Activated gamma-delta T cell treated with anti-CD3 and anti-CD28 coated beads, Interleukin-2, amount 50 U/mL, for 16 hours (primary cell): ENCODE measurements at regions not wholly inside any gene's neighbourhood (a gene's known extent, or its start where the extent isn't known, plus 50 kb on each side); places are given as distances from the start of the nearest gene placed in this dataset.
"Not testable (repeated sequence)": the region's sequence is repeated elsewhere in the genome, so short reads cannot be mapped to it uniquely, and the experiment has no call there.

Source experiments
- DNase-seq: peaks from one replicate; pipeline ENCODE4 v3.0.0-alpha.2; 2020; ENCODE audit warnings: low read depth

GRCh38 chr3:194884649-194885315 lies 199.1 kb downstream of the FAM43A start:
- no peak for DNase-seq

DNA sequence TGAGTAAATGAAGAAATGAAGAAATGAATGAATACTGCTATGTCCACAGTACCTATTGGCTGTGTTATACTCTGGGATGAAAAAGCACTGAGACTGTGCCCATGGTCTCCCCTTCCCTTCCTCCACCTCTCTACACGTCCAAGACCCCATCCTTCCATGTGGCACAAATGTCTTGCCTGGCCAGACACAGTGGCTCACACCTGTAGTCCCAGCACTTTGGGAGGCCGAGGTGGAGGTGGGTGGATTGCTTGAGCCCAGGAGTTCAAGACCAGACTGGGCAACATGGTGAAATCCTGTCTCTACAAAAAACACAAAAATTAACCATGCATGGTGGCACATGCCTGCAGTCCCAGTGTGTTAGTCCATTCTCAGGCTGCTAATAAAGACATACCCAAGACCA lies 200.1 kb downstream of the FAM43A start:
- no peak for DNase-seq

GRCh38 chr3:194886836-194887235 lies 201.2 kb downstream of the FAM43A start:
- no peak for DNase-seq

DNA sequence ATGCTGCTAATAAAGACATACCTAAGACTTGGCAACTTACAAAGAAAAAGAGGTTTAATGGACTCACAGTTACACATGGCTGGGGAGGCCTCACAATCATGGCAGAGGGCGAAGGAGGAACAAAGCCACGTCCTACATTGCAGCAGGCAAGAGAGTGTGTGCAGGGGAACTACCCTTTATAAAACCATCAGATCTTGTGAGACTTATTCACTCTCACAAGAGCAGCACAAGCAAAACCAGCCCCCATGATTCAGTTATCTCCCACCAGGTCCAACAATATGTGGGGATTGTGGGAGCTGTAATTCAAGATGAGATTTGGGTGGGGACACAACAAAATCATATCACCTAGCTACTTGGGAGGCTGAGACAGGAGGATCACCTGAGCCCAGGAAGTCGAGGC lies 202.4 kb downstream of the FAM43A start:
- not testable (repeated sequence) for DNase-seq

DNA sequence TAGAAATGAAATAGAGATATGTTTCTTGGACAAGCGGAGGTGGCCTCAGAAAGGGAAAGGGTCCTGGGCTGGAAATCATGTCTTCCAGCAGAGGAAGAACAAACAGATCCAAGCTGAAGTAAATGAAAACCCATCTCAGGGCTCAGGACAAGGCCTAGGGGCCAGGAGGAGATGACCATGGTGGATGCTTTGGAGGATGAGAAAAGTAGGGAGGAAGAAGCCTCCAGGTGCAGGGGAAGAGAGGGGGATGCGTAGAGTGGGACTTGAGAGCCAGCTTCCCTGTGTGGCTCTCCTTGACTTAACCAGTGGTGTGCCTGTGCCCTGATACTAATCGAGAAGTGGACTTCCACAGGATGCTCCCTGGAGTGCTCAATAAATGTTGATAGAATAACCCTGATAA lies 203.2 kb downstream of the FAM43A start:
- no peak for DNase-seq

GRCh38 chr3:194890091-194890490 lies 204.4 kb downstream of the FAM43A start:
- DNase-seq = no peak

DNA sequence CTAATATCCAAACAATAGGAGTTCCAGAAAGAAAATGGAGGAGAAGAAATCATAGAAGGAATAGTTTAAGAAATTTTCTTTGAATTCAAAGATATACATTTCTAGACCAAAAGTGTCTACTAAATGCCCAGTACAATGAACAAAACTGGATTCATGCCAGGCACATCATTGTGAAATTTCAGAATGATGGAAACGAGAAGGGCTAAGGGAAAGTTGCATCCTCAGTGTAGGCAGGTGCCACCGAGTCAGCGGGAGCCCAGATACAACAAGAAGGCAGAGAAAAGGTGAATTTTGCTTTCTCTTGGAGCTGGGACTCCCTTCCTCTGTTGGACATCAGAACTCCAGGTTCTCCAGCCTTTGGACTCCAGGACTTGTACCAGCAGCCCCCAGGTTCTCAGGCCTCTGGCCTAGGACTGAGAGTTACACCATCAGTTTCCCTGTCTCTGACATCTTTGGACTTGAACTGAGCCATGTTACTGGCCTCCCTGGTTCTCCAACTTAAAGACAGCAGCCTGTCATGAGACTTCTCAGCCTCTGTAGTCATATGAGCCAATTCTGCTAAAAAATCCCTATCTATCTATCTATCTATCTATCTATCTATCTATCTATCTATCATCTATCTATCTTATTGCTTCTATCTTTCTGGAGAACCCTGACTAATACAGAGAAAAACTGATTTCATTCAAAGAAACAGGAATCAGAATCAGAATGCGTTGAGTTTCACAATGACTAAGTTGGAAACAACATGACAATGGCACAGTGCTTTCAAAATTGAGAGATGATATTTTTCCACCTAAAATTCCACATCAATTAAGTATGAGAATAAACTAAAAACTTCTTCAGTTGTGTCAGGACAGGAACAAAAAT lies 207.7 kb downstream of the FAM43A start:
- DNase-seq = no peak

DNA sequence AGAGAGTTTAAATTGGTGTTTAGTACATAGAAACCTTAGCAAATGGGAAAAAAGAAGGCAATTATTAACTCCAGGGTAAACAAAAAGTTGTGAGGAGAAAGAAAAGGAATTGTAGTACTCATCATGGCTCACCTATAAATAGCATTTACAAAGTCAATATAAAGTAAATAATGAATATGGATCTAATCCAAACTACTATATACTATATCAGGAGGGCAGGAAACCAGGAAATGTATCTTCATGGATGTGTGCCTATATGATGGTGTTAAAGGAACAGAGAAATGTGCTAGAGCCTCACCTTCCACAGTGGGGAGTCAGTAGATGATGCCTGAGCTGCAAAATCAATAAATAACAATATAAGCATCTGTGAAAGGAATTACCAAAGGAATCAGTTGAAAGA lies 208.9 kb downstream of the FAM43A start:
- DNase-seq = no peak

DNA sequence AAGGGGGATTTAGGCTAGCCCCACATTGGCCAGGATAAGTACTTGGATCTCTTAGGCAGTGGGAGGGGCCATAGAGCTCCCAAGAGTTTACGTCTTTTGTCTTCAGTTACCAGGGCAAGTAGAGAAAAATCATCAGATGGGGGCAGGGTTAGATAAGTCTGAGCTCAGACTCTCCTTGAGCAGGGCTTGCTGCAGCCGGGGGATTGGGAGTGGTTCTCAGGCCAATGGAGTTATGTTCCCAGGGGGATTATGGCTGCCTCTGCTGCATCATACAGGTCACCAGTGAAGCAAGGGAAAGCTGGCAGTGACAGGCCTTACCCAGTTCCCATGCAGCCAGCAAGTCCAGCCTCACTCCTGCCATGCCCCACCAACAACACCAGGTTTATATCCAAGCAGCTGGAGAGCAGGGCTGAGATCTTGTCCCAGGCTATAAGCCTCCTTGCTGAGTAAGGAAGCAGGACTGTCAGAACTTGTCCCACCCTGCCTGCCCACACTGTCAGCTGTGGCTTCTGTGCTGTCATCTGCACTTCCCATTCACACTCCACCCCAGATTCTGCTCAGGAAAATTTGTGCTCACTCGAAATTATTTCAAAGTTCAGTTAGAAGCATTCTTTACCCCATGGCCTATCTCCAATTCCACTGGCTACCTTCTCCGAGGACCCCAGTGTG lies 215.3 kb downstream of the FAM43A start:
- DNase-seq = no peak

GRCh38 chr3:194903447-194903846 lies 217.8 kb downstream of the FAM43A start:
- not testable (repeated sequence) for DNase-seq

- not testable (repeated sequence) for DNase-seq
Measured at GRCh38 chr3:194904999-194905398, 219.3 kb downstream of the FAM43A start.

DNA sequence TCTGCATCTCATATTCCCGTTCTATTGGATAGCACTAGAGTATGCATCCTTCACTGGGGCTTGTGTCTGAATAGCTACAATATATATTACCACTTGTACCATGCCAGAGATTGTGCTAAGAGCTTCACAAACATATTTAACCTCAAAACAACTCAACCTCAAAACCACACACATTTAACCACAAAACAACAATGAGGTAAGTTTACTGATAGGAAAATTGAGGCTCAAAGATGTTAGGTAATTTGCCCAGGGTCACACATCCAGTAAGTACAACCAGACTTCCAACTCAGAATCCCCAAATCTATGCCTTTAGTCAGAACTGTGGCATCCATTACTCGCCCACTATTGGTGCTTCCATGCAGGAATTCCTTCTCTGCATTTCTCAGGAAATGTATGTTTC lies 220.0 kb downstream of the FAM43A start:
- no peak for DNase-seq

DNA sequence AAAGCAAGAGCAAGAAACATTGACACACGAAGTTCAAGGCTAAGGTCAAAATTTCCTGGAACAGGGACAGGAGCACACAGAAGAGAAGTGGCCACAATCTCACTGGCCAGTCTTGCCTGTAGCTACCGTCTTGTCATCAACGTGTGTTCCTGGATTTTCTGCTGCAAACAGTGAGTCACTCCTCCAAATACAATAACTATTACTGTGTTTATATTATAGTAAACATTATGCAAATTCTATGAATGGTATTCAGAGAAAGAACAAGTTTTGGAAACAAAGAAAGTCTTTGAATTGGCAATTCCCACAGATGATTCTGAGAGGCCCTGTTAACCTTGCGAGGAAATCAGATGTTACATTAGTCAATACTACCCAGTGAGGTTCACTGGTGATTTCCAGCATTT lies 220.5 kb downstream of the FAM43A start:
- no peak for DNase-seq

GRCh38 chr3:194906970-194907629 lies 221.4 kb downstream of the FAM43A start:
- no peak for DNase-seq

GRCh38 chr3:194907811-194908210 lies 222.1 kb downstream of the FAM43A start:
- no peak for DNase-seq

- no peak for DNase-seq
Measured at GRCh38 chr3:194908496-194908895, 222.8 kb downstream of the FAM43A start.

DNA sequence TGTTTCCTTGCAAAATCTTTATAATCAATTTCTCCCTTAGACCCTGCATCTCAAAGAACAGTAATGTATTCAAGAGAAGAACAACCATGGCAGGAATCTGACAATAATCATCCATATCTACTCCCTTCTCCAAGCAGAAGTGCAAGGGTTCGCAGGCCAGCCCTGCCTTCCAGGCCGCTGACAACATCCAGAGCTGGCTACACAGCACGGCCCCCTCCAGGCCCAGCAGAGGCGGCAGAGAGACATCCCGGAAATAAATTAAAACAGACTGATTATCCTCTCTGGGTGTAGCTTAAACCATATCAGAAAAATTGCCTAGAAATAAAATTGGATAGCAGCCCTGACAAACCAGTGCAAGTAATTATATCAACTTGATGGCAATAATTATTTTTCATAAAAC lies 223.3 kb downstream of the FAM43A start:
- no peak for DNase-seq

DNA sequence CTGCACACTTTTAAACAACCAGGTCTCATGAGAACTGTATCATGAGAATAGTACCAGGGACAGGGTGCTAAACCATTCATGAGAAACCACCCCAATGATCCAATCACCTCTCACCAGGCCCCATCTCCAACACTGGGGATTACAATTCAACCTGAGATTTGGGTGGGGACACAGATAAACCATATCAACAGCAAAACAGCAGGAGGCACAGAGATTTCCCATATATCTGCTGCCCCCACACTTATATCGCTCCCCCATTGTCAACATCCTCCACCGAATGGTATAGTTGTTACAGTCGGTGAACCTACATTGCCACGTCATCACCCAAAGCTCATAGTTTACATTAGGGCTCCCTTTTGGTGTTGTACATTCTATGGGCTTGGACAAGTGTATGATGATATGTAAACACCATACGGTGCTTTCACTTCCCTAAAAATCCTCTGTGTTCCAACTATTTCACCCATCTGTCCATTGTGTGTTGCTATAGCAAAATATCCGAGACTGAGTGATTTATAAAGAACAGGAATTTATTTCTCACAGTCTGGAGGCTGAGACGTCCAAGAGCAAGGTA lies 224.8 kb downstream of the FAM43A start:
- DNase-seq = no peak

DNA sequence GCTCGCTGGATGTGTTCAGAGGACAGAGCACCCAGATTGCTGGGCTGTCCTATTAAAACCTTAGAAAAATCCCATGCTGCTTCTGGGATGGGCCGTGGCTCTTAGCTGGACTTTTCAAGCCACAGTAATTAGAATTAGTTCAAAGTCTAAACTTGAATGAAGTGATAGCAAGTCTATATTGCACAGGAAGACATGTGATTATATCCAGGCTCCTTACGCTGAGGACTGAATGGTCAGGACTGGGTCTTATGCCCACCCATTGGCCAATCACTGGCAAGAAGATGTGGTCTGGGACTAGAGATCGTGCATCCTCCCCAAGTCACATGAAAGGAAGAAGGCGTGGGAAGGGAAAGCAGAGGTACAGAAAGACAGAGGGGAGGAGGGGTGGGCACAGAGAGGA lies 227.6 kb downstream of the FAM43A start:
- DNase-seq = no peak

DNA sequence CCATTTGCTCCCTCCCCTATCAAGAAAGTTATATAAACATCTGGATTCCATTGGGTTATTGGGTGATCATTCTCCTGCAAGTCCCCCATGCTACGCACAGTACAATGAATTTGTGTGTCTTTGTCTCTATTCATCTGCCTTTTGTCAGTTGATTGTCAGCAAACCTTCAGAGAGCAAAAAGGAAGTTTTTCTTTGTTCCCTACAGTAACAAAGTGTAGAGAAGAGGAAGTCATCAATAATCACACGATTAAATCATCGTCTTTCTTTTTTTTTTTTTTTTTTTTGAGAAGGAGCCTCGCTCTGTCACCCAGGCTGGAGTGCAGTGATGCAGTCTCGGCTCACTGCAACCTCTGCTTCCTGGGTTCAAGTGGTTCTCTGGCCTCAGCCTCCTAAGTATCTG lies 239.2 kb downstream of the FAM43A start:
- not testable (repeated sequence) for DNase-seq

DNA sequence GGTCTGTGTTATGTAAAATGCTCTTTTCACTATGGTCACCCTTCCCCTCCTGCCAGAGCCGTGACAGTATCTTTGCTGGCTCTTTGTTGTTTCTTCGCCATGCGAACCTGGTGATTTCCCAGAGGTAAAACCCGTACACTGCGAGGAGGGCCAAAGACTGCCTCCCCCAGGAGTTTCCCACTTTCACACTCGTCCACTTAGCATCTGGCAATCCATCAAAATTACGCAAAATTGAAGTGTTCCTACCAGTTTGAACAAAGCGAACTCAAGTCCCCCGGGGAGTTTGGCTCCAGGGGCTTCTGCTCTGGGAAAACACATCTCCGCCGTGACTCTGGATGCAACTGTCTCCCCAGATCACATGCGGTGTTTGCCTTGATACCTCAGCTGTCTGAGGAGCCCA lies 239.9 kb downstream of the FAM43A start:
- DNase-seq = no peak

DNA sequence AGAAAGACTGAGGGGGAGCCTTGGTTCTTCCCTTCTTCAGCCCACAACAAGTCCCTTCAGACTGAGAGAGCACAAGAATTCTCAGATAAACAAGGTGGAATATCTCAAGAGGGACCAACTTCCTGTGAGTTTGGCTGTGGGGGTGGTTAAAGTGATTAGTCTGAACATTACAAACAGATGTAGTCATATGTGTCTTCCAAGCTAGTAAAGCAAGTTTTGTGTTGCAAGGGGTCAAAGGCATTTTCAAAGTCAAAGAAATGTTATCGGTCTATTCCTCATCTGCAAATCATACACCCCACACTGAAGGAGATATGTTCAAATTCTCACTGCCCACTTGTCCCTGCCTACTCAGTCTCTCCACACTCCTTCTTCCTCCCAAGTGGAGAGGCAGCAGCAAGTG lies 242.5 kb downstream of the FAM43A start:
- DNase-seq = no peak
